Testis (tissue), 2 donors: ENCODE measurements at regions not wholly inside any gene's neighbourhood (a gene's known extent, or its start where the extent isn't known, plus 50 kb on each side); places are given as distances from the start of the nearest gene placed in this dataset.

ENCODE experiments used
- DNase-seq: peaks from one replicate; pipeline ENCODE4 v3.0.0-alpha.2; 2019
- H3K27ac ChIP-seq, 2 donors: fragments of 200-600 bp; sonication (generic); one replicate each; pipeline ENCODE4 v1.5.1; 2019
- H3K27me3 ChIP-seq: fragments of 200-600 bp; sonication (generic); one replicate; pipeline ENCODE4 v1.5.1; 2019
- H3K36me3 ChIP-seq: fragments of 200-600 bp; sonication (generic); one replicate; pipeline ENCODE4 v1.5.1; 2017; ENCODE audit warnings: low read depth; ENCODE audit errors: missing control alignments
- H3K4me1 ChIP-seq: fragments of 200-600 bp; sonication (generic); one replicate; pipeline ENCODE4 v1.5.1; 2019
- H3K4me3 ChIP-seq, 2 donors: fragments of 200-600 bp; sonication (generic); one replicate each; pipeline ENCODE4 v1.5.1; 2017 to 2019
- H3K9me3 ChIP-seq: fragments of 200-600 bp; sonication (generic); one replicate; pipeline ENCODE4 v1.5.1; 2017
- POLR2A ChIP-seq: fragments of 450-650 bp; IDR thresholded peaks from one replicate; pipeline ENCODE4 v1.6.1; 2017; ENCODE audit warnings: antibody characterized with exemption, mild to moderate bottlenecking, moderate library complexity
- WGBS, 2 donors: methylation state at CpG; one replicate each; pipeline ENCODE4 v1.1.5; 2018; 5-methylcytosine and 5-hydroxymethylcytosine counted together
- intact Hi-C: fragments of 100-400 bp; cut with DNase I; formaldehyde crosslinking; loops from one replicate; pipeline ENCODE4 v1.15.1; 2023; ENCODE audit warnings: low total_unique reads
- TF ChIP-seq, protein P1 (sequence below), 3 experiments: fragments of 450-650 bp in 2 of 3; fragments of 200-600 bp in 1 of 3; sonication (generic) in 1 of 3; IDR thresholded peaks; one replicate each; pipeline ENCODE4 v1.5.1; 2016 to 2019; ENCODE audit warnings: antibody characterized with exemption in 3 of 3, mild to moderate bottlenecking in 2 of 3, moderate library complexity in 1 of 3

- Histone ChIP-seq H3K4me3 (no peak overlapping the region), H3K4me1 (no peaks in the 10 kb centered on the region), H3K27ac (no peak overlapping the region), H3K36me3 (no peaks in the 10 kb centered on the region), H3K9me3 (no peaks in the 10 kb centered on the region), H3K27me3 (no peaks in the 10 kb centered on the region)
- WGBS, 2 donors, result 90% methylated on average over 3 to 5 of the region's 7 CpGs
- TF ChIP-seq, protein P1, sequence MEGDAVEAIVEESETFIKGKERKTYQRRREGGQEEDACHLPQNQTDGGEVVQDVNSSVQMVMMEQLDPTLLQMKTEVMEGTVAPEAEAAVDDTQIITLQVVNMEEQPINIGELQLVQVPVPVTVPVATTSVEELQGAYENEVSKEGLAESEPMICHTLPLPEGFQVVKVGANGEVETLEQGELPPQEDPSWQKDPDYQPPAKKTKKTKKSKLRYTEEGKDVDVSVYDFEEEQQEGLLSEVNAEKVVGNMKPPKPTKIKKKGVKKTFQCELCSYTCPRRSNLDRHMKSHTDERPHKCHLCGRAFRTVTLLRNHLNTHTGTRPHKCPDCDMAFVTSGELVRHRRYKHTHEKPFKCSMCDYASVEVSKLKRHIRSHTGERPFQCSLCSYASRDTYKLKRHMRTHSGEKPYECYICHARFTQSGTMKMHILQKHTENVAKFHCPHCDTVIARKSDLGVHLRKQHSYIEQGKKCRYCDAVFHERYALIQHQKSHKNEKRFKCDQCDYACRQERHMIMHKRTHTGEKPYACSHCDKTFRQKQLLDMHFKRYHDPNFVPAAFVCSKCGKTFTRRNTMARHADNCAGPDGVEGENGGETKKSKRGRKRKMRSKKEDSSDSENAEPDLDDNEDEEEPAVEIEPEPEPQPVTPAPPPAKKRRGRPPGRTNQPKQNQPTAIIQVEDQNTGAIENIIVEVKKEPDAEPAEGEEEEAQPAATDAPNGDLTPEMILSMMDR (IDR thresholded peaks at IDR 0.05), result no peak
- no peak for TF ChIP-seq POLR2A
- DNase-seq, result no peak
- intact Hi-C loops, result no loop called here
Observed at GRCh38 chr3:67774676-67775075, 120.3 kb upstream of the SUCLG2 start.

GRCh38 chr3:67765575-67765974 is 111.2 kb upstream of the SUCLG2 start:
- H3K9me3 ChIP-seq, result no peaks in the 10 kb centered on the region
- intact Hi-C loops, result no loop called here
- no peak overlapping the region for H3K27ac ChIP-seq
- H3K4me3 ChIP-seq, result no peak overlapping the region
- no peaks in the 10 kb centered on the region for H3K4me1 ChIP-seq
- TF ChIP-seq POLR2A, result no peak
- TF ChIP-seq, protein P1 (IDR thresholded peaks at IDR 0.05), result no peak
- no peaks in the 10 kb centered on the region for H3K36me3 ChIP-seq
- 73 to 86% methylated on average over 2 of the region's 2 CpGs for WGBS, 2 donors
- no peak for DNase-seq
- H3K27me3 ChIP-seq, result no peaks in the 10 kb centered on the region

DNA sequence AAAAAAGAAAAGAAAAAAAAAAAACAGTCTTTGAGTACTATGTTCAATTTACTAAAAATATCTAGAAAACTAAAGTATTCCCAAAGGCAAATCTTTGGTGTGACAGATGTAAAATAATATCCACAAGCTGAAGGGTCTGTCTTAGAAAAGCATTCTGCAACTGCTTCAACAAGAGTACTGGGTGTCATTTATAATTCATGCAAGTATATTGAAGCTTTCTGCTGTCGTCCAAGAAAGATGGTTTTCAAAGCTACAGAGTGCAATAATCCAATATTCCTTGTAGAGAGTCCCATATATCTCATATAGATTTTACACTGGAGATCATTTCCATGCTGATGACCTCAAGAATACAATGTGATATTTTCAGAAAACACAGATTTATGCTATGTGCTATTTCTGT is 90.9 kb upstream of the SUCLG2 start:
- no peak for TF ChIP-seq POLR2A
- TF ChIP-seq, protein P1 (IDR thresholded peaks at IDR 0.05), result no peak
- intact Hi-C loops, result no loop called here
- WGBS, 2 donors, result 71 to 90% methylated on average over 1 of the region's 1 CpG
- H3K9me3 ChIP-seq, result no peaks in the 10 kb centered on the region
- no peaks in the 10 kb centered on the region for H3K4me1 ChIP-seq
- H3K27ac ChIP-seq, result no peak overlapping the region
- H3K4me3 ChIP-seq, result no peak overlapping the region
- DNase-seq, result no peak
- H3K36me3 ChIP-seq, result no peaks in the 10 kb centered on the region
- no peaks in the 10 kb centered on the region for H3K27me3 ChIP-seq

DNA sequence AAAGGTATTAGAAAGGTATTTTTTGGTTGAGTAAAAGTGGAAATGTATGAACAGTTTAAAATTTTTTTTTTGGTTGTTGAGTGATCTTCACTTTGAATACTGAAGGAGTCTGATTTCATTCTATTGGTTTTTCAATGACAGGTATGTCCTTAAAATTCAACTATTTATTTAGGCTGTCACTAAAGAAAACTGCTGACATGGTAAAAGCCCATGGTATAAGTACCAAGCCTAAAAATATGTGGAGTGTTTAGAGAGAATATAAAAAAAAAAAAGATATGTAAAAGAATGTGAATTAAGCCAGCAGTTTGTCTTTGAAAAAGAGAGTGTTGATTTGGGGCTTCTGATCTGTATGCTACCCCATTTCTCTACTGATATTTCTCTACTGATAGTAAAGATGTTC is 90.3 kb upstream of the SUCLG2 start:
- DNase-seq, result no peak
- intact Hi-C loops, result no loop called here
- TF ChIP-seq, protein P1 (IDR thresholded peaks at IDR 0.05), result no peak
- no peak for TF ChIP-seq POLR2A

GRCh38 chr3:67739851-67740250 is 85.4 kb upstream of the SUCLG2 start:
- Histone ChIP-seq H3K36me3 (no peaks in the 10 kb centered on the region), H3K4me3 (no peak overlapping the region), H3K9me3 (no peaks in the 10 kb centered on the region), H3K27me3 (no peaks in the 10 kb centered on the region), H3K27ac (no peak overlapping the region), H3K4me1 (no peaks in the 10 kb centered on the region)
- intact Hi-C loops, result no loop called here
- TF ChIP-seq, protein P1 (IDR thresholded peaks at IDR 0.05), result no peak
- no peak for TF ChIP-seq POLR2A
- no peak for DNase-seq

More for the DNA sequence above, 90.3 kb upstream of the SUCLG2 start:
- H3K36me3 ChIP-seq, result no peaks in the 10 kb centered on the region
- H3K4me3 ChIP-seq, result no peak overlapping the region
- no peaks in the 10 kb centered on the region for H3K4me1 ChIP-seq
- H3K27ac ChIP-seq, result no peak overlapping the region
- no peaks in the 10 kb centered on the region for H3K9me3 ChIP-seq
- H3K27me3 ChIP-seq, result no peaks in the 10 kb centered on the region
